ENCODE measurements at regions not wholly inside any gene's neighbourhood (a gene's known extent, or its start where the extent isn't known, plus 50 kb on each side); places are given as distances from the start of the nearest gene placed in this dataset.

DNA sequence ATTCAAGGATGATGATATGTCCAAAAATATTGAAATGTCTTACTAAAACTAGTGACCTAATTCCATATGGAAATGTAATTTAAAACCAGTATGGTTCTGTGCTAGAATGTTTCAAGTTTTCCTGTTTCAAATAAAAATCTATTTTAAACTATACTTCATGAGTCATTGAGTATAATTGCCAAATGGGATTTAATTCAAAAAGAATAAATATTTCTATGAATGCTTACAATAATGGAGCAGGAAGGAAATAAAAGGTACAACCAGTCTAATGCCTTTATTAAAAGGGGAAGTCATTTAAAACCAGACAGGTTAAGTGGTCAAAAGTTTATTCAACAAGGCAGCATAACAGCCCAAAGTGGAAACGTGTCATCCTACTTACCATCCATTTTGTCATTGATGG lies 2347.1 kb downstream of the PCDH7 start:
- no peaks in the 10 kb centered on the region for H4K20me1 ChIP-seq (ENCODE audit: insufficient read depth, low read length, poor library complexity, severe bottlenecking)
- H3K9me3 ChIP-seq (ENCODE audit: insufficient read depth, low read depth, low read length): no peaks in the 10 kb centered on the region
- H3K27me3 ChIP-seq (ENCODE audit: insufficient read depth, low read length, poor library complexity, severe bottlenecking): no peaks in the 10 kb centered on the region
- no peak for TF ChIP-seq EZH2phosphoT487 (IDR thresholded peaks at IDR 0.05; ENCODE audit: borderline replicate concordance)
- TF ChIP-seq, protein P1, sequence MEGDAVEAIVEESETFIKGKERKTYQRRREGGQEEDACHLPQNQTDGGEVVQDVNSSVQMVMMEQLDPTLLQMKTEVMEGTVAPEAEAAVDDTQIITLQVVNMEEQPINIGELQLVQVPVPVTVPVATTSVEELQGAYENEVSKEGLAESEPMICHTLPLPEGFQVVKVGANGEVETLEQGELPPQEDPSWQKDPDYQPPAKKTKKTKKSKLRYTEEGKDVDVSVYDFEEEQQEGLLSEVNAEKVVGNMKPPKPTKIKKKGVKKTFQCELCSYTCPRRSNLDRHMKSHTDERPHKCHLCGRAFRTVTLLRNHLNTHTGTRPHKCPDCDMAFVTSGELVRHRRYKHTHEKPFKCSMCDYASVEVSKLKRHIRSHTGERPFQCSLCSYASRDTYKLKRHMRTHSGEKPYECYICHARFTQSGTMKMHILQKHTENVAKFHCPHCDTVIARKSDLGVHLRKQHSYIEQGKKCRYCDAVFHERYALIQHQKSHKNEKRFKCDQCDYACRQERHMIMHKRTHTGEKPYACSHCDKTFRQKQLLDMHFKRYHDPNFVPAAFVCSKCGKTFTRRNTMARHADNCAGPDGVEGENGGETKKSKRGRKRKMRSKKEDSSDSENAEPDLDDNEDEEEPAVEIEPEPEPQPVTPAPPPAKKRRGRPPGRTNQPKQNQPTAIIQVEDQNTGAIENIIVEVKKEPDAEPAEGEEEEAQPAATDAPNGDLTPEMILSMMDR (conservative IDR thresholded peaks at IDR 0.05; ENCODE audit: low read length): no peak
- H3K4me2 ChIP-seq (ENCODE audit: low read depth, low read length, poor library complexity, severe bottlenecking): no peak overlapping the region
- H2AFZ ChIP-seq (ENCODE audit: low read length): no peak overlapping the region
- no peaks in the 10 kb centered on the region for H3F3A ChIP-seq (ENCODE audit: low read depth)
- no peaks in the 10 kb centered on the region for H3K79me2 ChIP-seq (ENCODE audit: insufficient read depth, low read length)
- H3K9ac ChIP-seq (ENCODE audit: low read depth, low read length, poor library complexity, severe bottlenecking): no peak overlapping the region
- H3K9me2 ChIP-seq (replicated peaks; ENCODE audit: low read depth, low read length): no peaks in the 10 kb centered on the region
- no peaks in the 10 kb centered on the region for H3K36me3 ChIP-seq (ENCODE audit: insufficient read depth, low read length)
- H3K4me1 ChIP-seq (ENCODE audit: insufficient read depth, low read length, poor library complexity, severe bottlenecking): no peaks in the 10 kb centered on the region
- no peak overlapping the region for H3K4me3 ChIP-seq (ENCODE audit: low read length, poor library complexity, severe bottlenecking)

DNA sequence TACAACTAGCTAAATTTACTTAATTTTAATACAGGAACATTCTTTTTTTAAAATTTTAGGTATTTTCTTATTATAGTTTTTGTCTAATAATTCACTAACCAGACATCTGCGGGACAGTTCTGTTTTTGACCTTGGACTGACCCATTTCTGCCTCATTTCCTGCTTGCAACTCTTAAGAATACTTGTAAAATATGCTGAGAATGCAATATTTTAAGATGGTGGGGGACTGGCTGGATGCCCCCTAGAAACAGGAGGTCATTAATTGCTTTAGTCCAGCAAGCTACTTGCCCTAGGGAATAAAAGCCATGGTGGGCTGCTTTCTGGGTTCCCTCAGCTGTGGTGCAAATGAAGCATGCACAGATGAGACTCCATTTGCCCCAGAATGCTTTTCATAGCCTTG lies 2348.4 kb downstream of the PCDH7 start:
- no peaks in the 10 kb centered on the region for H4K20me1 ChIP-seq (ENCODE audit: insufficient read depth, low read length, poor library complexity, severe bottlenecking)
- H3K9ac ChIP-seq (ENCODE audit: low read depth, low read length, poor library complexity, severe bottlenecking): no peak overlapping the region
- H3K9me3 ChIP-seq (ENCODE audit: insufficient read depth, low read depth, low read length): no peaks in the 10 kb centered on the region
- H3K4me2 ChIP-seq (ENCODE audit: low read depth, low read length, poor library complexity, severe bottlenecking): no peak overlapping the region
- H3F3A ChIP-seq (ENCODE audit: low read depth): no peaks in the 10 kb centered on the region
- no peaks in the 10 kb centered on the region for H3K27me3 ChIP-seq (ENCODE audit: insufficient read depth, low read length, poor library complexity, severe bottlenecking)
- TF ChIP-seq, protein P1 (conservative IDR thresholded peaks at IDR 0.05; ENCODE audit: low read length): no peak
- TF ChIP-seq EZH2phosphoT487 (IDR thresholded peaks at IDR 0.05; ENCODE audit: borderline replicate concordance): no peak
- no peaks in the 10 kb centered on the region for H3K36me3 ChIP-seq (ENCODE audit: insufficient read depth, low read length)
- H2AFZ ChIP-seq (ENCODE audit: low read length): no peak overlapping the region
- no peaks in the 10 kb centered on the region for H3K79me2 ChIP-seq (ENCODE audit: insufficient read depth, low read length)
- no peak overlapping the region for H3K4me3 ChIP-seq (ENCODE audit: low read length, poor library complexity, severe bottlenecking)
- no peaks in the 10 kb centered on the region for H3K4me1 ChIP-seq (ENCODE audit: insufficient read depth, low read length, poor library complexity, severe bottlenecking)
- no peaks in the 10 kb centered on the region for H3K9me2 ChIP-seq (replicated peaks; ENCODE audit: low read depth, low read length)

DNA sequence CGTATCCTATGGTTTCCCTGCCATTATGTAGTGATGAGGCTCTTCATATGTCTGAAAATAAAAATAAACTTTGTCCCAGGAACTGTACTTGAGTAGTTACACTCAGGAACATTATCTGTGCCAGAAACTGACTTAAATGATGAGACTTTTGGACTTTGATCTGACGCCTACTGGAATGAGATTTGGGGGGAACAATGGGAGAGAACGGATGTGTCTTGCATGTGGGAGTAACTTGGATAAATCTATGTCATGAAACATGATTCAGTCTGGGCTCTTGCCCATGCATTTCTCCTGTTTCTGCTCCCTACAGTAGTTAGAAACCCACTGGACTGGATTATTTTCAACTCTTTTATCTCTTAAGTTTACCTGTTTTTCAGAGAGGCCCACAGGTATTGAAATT lies 2351.4 kb downstream of the PCDH7 start:
- no peaks in the 10 kb centered on the region for H3K9me2 ChIP-seq (replicated peaks; ENCODE audit: low read depth, low read length)
- no peaks in the 10 kb centered on the region for H4K20me1 ChIP-seq (ENCODE audit: insufficient read depth, low read length, poor library complexity, severe bottlenecking)
- no peak overlapping the region for H3K4me2 ChIP-seq (ENCODE audit: low read depth, low read length, poor library complexity, severe bottlenecking)
- no peaks in the 10 kb centered on the region for H3K4me1 ChIP-seq (ENCODE audit: insufficient read depth, low read length, poor library complexity, severe bottlenecking)
- H3K79me2 ChIP-seq (ENCODE audit: insufficient read depth, low read length): no peaks in the 10 kb centered on the region
- H3K27me3 ChIP-seq (ENCODE audit: insufficient read depth, low read length, poor library complexity, severe bottlenecking): no peaks in the 10 kb centered on the region
- H3K4me3 ChIP-seq (ENCODE audit: low read length, poor library complexity, severe bottlenecking): no peak overlapping the region
- H2AFZ ChIP-seq (ENCODE audit: low read length): no peak overlapping the region
- H3K9me3 ChIP-seq (ENCODE audit: insufficient read depth, low read depth, low read length): no peaks in the 10 kb centered on the region
- TF ChIP-seq, protein P1 (conservative IDR thresholded peaks at IDR 0.05; ENCODE audit: low read length): no peak
- TF ChIP-seq EZH2phosphoT487 (IDR thresholded peaks at IDR 0.05; ENCODE audit: borderline replicate concordance): no peak
- H3K36me3 ChIP-seq (ENCODE audit: insufficient read depth, low read length): no peaks in the 10 kb centered on the region
- no peak overlapping the region for H3K9ac ChIP-seq (ENCODE audit: low read depth, low read length, poor library complexity, severe bottlenecking)
- no peaks in the 10 kb centered on the region for H3F3A ChIP-seq (ENCODE audit: low read depth)

All from Loucy (cell line).